ENCODE measurements at regions not wholly inside any gene's neighbourhood (a gene's known extent, or its start where the extent isn't known, plus 50 kb on each side); places are given as distances from the start of the nearest gene placed in this dataset.

GRCh38 chr5:162221910-162222309 lies 154.3 kb downstream of the GABRG2 start:
- no peaks in the 10 kb centered on the region for H3K36me3 ChIP-seq (ENCODE audit: low read length)
- H3K4me2 ChIP-seq (ENCODE audit: low read depth, low read length, poor library complexity, severe bottlenecking) = no peak overlapping the region
- no peak overlapping the region for H3K9ac ChIP-seq (ENCODE audit: low read length)
- H2AFZ ChIP-seq (ENCODE audit: low read depth, low read length, severe bottlenecking) = no peak overlapping the region
- H3K27ac ChIP-seq (ENCODE audit: low read depth, low read length) = no peak overlapping the region
- H3K4me3 ChIP-seq (ENCODE audit: insufficient read depth, low read length, poor library complexity, severe bottlenecking) = no peak overlapping the region
- no peaks in the 10 kb centered on the region for H4K20me1 ChIP-seq (ENCODE audit: low read depth, low read length)
- no peaks in the 10 kb centered on the region for H3K9me3 ChIP-seq (ENCODE audit: insufficient read depth, low read length)
- no peaks in the 10 kb centered on the region for H3K27me3 ChIP-seq (ENCODE audit: low read length)
- TF ChIP-seq CTCF (IDR thresholded peaks at IDR 0.05; ENCODE audit: insufficient read depth, low read length, poor library complexity, severe bottlenecking) = no peak
- no peak for TF ChIP-seq EZH2phosphoT487 (conservative IDR thresholded peaks at IDR 0.05; ENCODE audit: low read length)
- H3K9me2 ChIP-seq (replicated peaks; ENCODE audit: insufficient read depth, low read length) = no peaks in the 10 kb centered on the region
- no peaks in the 10 kb centered on the region for H3F3A ChIP-seq (ENCODE audit: insufficient read depth)
- no peaks in the 10 kb centered on the region for H3K79me2 ChIP-seq (ENCODE audit: insufficient read depth, low read length)

DNA sequence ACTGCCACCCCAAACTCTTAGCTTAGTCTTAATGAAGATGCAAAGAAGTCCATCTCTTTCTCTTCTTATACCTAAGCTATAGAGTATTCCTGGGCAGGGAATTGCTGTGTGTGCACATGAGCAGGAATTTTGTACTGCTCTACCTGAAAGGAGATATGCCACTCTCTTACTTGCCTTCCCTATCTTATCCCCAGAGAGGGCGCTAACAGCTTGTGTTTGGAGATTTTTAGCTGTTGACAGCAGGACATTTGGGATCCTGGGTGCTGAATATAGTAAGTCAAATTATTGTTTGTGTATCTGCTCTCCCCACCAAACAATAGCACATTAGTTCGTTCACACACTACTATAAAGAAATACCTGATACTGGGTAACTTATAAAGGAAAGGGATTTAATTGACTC lies 159.5 kb downstream of the GABRG2 start:
- no peaks in the 10 kb centered on the region for H3K36me3 ChIP-seq (ENCODE audit: low read length)
- no peak overlapping the region for H3K9ac ChIP-seq (ENCODE audit: low read length)
- H2AFZ ChIP-seq (ENCODE audit: low read depth, low read length, severe bottlenecking) = no peak overlapping the region
- H3F3A ChIP-seq (ENCODE audit: insufficient read depth) = no peaks in the 10 kb centered on the region
- no peak overlapping the region for H3K4me2 ChIP-seq (ENCODE audit: low read depth, low read length, poor library complexity, severe bottlenecking)
- H3K9me3 ChIP-seq (ENCODE audit: insufficient read depth, low read length) = no peaks in the 10 kb centered on the region
- H3K9me2 ChIP-seq (replicated peaks; ENCODE audit: insufficient read depth, low read length) = no peaks in the 10 kb centered on the region
- H3K27ac ChIP-seq (ENCODE audit: low read depth, low read length) = no peak overlapping the region
- H3K27me3 ChIP-seq (ENCODE audit: low read length) = no peaks in the 10 kb centered on the region
- H3K4me3 ChIP-seq (ENCODE audit: insufficient read depth, low read length, poor library complexity, severe bottlenecking) = no peak overlapping the region
- TF ChIP-seq CTCF (IDR thresholded peaks at IDR 0.05; ENCODE audit: insufficient read depth, low read length, poor library complexity, severe bottlenecking) = no peak
- TF ChIP-seq EZH2phosphoT487 (conservative IDR thresholded peaks at IDR 0.05; ENCODE audit: low read length) = no peak
- H4K20me1 ChIP-seq (ENCODE audit: low read depth, low read length) = no peaks in the 10 kb centered on the region
- H3K79me2 ChIP-seq (ENCODE audit: insufficient read depth, low read length) = no peaks in the 10 kb centered on the region

DNA sequence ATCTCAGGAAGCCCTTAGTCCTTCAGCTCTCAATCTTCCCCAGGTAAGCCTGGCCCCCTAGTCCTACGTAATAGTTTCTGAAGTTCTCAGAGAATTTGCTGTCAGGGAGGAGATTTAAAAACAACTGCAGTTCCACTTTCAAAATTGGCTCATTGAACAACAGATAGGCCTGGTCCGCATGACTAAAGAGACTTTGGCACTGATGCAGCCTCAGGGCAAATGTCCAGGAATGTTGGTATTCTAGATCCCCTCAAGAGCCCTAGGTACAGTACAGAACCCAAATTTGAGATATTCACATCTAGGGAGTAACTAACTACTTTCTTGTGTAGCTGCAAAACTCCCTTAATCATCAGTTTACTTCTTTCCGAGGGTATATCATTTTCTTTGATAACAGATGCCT lies 162.8 kb downstream of the GABRG2 start:
- H2AFZ ChIP-seq (ENCODE audit: low read depth, low read length, severe bottlenecking) = no peak overlapping the region
- H3K36me3 ChIP-seq (ENCODE audit: low read length) = no peaks in the 10 kb centered on the region
- TF ChIP-seq CTCF (IDR thresholded peaks at IDR 0.05; ENCODE audit: insufficient read depth, low read length, poor library complexity, severe bottlenecking) = no peak
- TF ChIP-seq EZH2phosphoT487 (conservative IDR thresholded peaks at IDR 0.05; ENCODE audit: low read length) = no peak
- no peaks in the 10 kb centered on the region for H3K9me2 ChIP-seq (replicated peaks; ENCODE audit: insufficient read depth, low read length)
- H3K79me2 ChIP-seq (ENCODE audit: insufficient read depth, low read length) = no peaks in the 10 kb centered on the region
- H3K27ac ChIP-seq (ENCODE audit: low read depth, low read length) = no peak overlapping the region
- H3F3A ChIP-seq (ENCODE audit: insufficient read depth) = no peaks in the 10 kb centered on the region
- no peak overlapping the region for H3K9ac ChIP-seq (ENCODE audit: low read length)
- H3K9me3 ChIP-seq (ENCODE audit: insufficient read depth, low read length) = no peaks in the 10 kb centered on the region
- no peak overlapping the region for H3K4me2 ChIP-seq (ENCODE audit: low read depth, low read length, poor library complexity, severe bottlenecking)
- H3K27me3 ChIP-seq (ENCODE audit: low read length) = no peaks in the 10 kb centered on the region
- H4K20me1 ChIP-seq (ENCODE audit: low read depth, low read length) = no peaks in the 10 kb centered on the region
- no peak overlapping the region for H3K4me3 ChIP-seq (ENCODE audit: insufficient read depth, low read length, poor library complexity, severe bottlenecking)

DNA sequence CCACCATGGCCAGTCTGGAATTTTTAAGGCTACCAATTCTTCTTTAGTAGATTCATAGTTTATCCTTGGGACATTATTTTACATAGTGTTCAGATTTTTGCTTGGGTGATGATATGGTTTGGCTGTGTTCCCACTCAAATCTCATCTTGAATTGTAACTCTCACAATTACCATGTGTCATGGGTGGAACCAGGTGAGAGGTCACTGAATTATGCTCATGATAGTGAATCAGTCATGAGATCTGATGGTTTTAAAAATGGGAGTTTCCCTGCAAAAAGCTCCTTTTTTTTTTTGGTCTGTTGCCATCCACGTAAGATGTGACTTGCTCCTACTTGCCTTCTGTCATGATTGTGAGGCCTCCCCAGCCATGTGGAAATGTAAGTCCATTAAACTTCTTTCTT lies 163.9 kb downstream of the GABRG2 start:
- H3K4me2 ChIP-seq (ENCODE audit: low read depth, low read length, poor library complexity, severe bottlenecking) = no peak overlapping the region

More for the DNA sequence above, 163.9 kb downstream of the GABRG2 start:
- Histone ChIP-seq H4K20me1 (ENCODE audit: low read depth, low read length) (no peaks in the 10 kb centered on the region), H3K79me2 (ENCODE audit: insufficient read depth, low read length) (no peaks in the 10 kb centered on the region), H3K9me3 (ENCODE audit: insufficient read depth, low read length) (no peaks in the 10 kb centered on the region), H3F3A (ENCODE audit: insufficient read depth) (no peaks in the 10 kb centered on the region), H3K27me3 (ENCODE audit: low read length) (no peaks in the 10 kb centered on the region), H2AFZ (ENCODE audit: low read depth, low read length, severe bottlenecking) (no peak overlapping the region), H3K9me2 (replicated peaks; ENCODE audit: insufficient read depth, low read length) (no peaks in the 10 kb centered on the region), H3K9ac (ENCODE audit: low read length) (no peak overlapping the region), H3K36me3 (ENCODE audit: low read length) (no peaks in the 10 kb centered on the region), H3K4me3 (ENCODE audit: insufficient read depth, low read length, poor library complexity, severe bottlenecking) (no peak overlapping the region), H3K27ac (ENCODE audit: low read depth, low read length) (no peak overlapping the region)
- no peak for TF ChIP-seq EZH2phosphoT487 (conservative IDR thresholded peaks at IDR 0.05; ENCODE audit: low read length)
- TF ChIP-seq CTCF (IDR thresholded peaks at IDR 0.05; ENCODE audit: insufficient read depth, low read length, poor library complexity, severe bottlenecking) = no peak

Measured in SU-DHL-6 (cell line).